WERI-Rb-1 (cell line): ENCODE measurements at regions not wholly inside any gene's neighbourhood (a gene's known extent, or its start where the extent isn't known, plus 50 kb on each side); places are given as distances from the start of the nearest gene placed in this dataset.

ENCODE experiments used
- DNase-seq: peaks from one replicate; pipeline ENCODE4 v3.0.0-alpha.2; 2020
- H3K27ac ChIP-seq: fragments of 250-450 bp; sonication (Bioruptor Pico); 2 replicates; pipeline ENCODE4 v1.5.1; 2020; ENCODE audit warnings: mild to moderate bottlenecking, moderate library complexity
- H3K27me3 ChIP-seq: fragments of 250-450 bp; sonication (Bioruptor Pico); 2 replicates; pipeline ENCODE4 v1.5.1; 2021; ENCODE audit warnings: mild to moderate bottlenecking, low read depth, moderate library complexity; ENCODE audit not compliant: insufficient read depth, severe bottlenecking
- H3K36me3 ChIP-seq: fragments of 250-450 bp; sonication (Bioruptor Pico); 2 replicates; pipeline ENCODE4 v1.5.1; 2020; ENCODE audit warnings: mild to moderate bottlenecking, moderate library complexity
- H3K4me3 ChIP-seq: 2 replicates; pipeline ENCODE4 v1.5.1; 2011; ENCODE audit warnings: low read depth, mild to moderate bottlenecking, control low read depth, low read length
- H3K9me3 ChIP-seq: fragments of 250-450 bp; sonication (Bioruptor Pico); 2 replicates; pipeline ENCODE4 v1.5.1; 2021; ENCODE audit warnings: mild to moderate bottlenecking, moderate library complexity; ENCODE audit not compliant: severe bottlenecking
- TF ChIP-seq, protein P1 (sequence below): IDR thresholded peaks from 2 replicates; pipeline ENCODE4 v1.5.1; 2011; ENCODE audit warnings: low read depth, mild to moderate bottlenecking, control low read depth, inconsistent platforms, low read length

GRCh38 chr12:18983854-18984253, 145.7 kb upstream of the PLEKHA5 start:
- TF ChIP-seq, protein P1, sequence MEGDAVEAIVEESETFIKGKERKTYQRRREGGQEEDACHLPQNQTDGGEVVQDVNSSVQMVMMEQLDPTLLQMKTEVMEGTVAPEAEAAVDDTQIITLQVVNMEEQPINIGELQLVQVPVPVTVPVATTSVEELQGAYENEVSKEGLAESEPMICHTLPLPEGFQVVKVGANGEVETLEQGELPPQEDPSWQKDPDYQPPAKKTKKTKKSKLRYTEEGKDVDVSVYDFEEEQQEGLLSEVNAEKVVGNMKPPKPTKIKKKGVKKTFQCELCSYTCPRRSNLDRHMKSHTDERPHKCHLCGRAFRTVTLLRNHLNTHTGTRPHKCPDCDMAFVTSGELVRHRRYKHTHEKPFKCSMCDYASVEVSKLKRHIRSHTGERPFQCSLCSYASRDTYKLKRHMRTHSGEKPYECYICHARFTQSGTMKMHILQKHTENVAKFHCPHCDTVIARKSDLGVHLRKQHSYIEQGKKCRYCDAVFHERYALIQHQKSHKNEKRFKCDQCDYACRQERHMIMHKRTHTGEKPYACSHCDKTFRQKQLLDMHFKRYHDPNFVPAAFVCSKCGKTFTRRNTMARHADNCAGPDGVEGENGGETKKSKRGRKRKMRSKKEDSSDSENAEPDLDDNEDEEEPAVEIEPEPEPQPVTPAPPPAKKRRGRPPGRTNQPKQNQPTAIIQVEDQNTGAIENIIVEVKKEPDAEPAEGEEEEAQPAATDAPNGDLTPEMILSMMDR = no peak
- Histone ChIP-seq H3K27ac (no peak overlapping the region), H3K4me3 (no peak overlapping the region), H3K36me3 (no peaks in the 10 kb centered on the region), H3K27me3 (no peaks in the 10 kb centered on the region), H3K9me3 (no peaks in the 10 kb centered on the region)
- no peak for DNase-seq

- no peak overlapping the region for H3K4me3 ChIP-seq
- H3K9me3 ChIP-seq = no peaks in the 10 kb centered on the region
- DNase-seq = no peak
- H3K27me3 ChIP-seq = no peaks in the 10 kb centered on the region
- no peaks in the 10 kb centered on the region for H3K36me3 ChIP-seq
- no peak overlapping the region for H3K27ac ChIP-seq
- TF ChIP-seq, protein P1 = no peak
Observed at GRCh38 chr12:18990856-18991255, 138.7 kb upstream of the PLEKHA5 start.

GRCh38 chr12:18992336-18992735, 137.2 kb upstream of the PLEKHA5 start:
- no peaks in the 10 kb centered on the region for H3K36me3 ChIP-seq
- DNase-seq = no peak
- TF ChIP-seq, protein P1 = no peak

GRCh38 chr12:18998343-18999261, 130.9 kb upstream of the PLEKHA5 start:
- H3K27me3 ChIP-seq = no peaks in the 10 kb centered on the region
- H3K9me3 ChIP-seq = no peaks in the 10 kb centered on the region
- DNase-seq = no peak
- H3K4me3 ChIP-seq = no peak overlapping the region
- TF ChIP-seq, protein P1 = no peak
- H3K27ac ChIP-seq = no peak overlapping the region
- no peaks in the 10 kb centered on the region for H3K36me3 ChIP-seq

More at GRCh38 chr12:18992336-18992735, 137.2 kb upstream of the PLEKHA5 start:
- no peaks in the 10 kb centered on the region for H3K9me3 ChIP-seq
- no peak overlapping the region for H3K27ac ChIP-seq
- no peaks in the 10 kb centered on the region for H3K27me3 ChIP-seq
- H3K4me3 ChIP-seq = no peak overlapping the region

DNA sequence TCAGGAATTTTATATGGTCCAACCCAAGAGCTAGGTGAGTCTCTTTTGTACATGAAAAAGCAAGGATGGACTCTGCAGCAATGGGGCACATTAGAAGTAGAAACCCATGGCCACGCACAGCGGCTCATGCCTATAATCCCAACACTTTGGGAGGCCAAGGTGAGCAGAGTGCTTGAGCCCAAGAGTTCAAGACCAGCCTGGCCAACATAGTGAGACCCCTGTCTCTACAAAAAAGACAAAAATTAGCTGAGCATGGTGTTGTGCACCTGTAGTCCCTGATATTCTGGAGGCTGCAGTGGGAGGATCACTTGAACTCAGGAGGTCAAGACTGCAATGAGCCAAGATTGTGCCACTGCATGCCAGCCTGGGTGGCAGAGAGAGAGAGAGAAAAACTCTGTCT, 128.7 kb upstream of the PLEKHA5 start:
- Histone ChIP-seq H3K4me3 (no peak overlapping the region), H3K27ac (no peak overlapping the region), H3K9me3 (no peaks in the 10 kb centered on the region), H3K36me3 (no peaks in the 10 kb centered on the region), H3K27me3 (no peaks in the 10 kb centered on the region)
- TF ChIP-seq, protein P1 = no peak
- DNase-seq = no peak
